Activated CD4-positive, alpha-beta T cell treated with anti-CD3 and anti-CD28 coated beads, Interleukin-2, amount 50 U/mL, for 24 hours (primary cell): ENCODE measurements at regions not wholly inside any gene's neighbourhood (a gene's known extent, or its start where the extent isn't known, plus 50 kb on each side); places are given as distances from the start of the nearest gene placed in this dataset.

Experiments used
- DNase-seq, 2 donors: peaks; one replicate each; pipeline ENCODE4 v3.0.0-alpha.2; 2020; ENCODE audit warnings: low read depth in 1 of 2, low spot score in 1 of 2

GRCh38 chr1:4512636-4513035, 141.8 kb upstream of the AJAP1 start:
- no peak for DNase-seq

- DNase-seq, result no peak
Measured at GRCh38 chr1:4513685-4514084, 140.7 kb upstream of the AJAP1 start.

- DNase-seq, result no peak
Measured at GRCh38 chr1:4515727-4516289, 138.6 kb upstream of the AJAP1 start.

GRCh38 chr1:4516596-4516995, 137.8 kb upstream of the AJAP1 start:
- DNase-seq, result no peak

GRCh38 chr1:4517186-4517954, 137.0 kb upstream of the AJAP1 start:
- no peak for DNase-seq

- no peak for DNase-seq
Measured at GRCh38 chr1:4518621-4519020, 135.8 kb upstream of the AJAP1 start.

- no peak for DNase-seq
Measured at GRCh38 chr1:4519954-4520353, 134.5 kb upstream of the AJAP1 start.

- no peak for DNase-seq
Measured at GRCh38 chr1:4523551-4523950, 130.9 kb upstream of the AJAP1 start.

- DNase-seq, result no peak
Measured at GRCh38 chr1:4526747-4527146, 127.7 kb upstream of the AJAP1 start.

GRCh38 chr1:4527819-4528218, 126.6 kb upstream of the AJAP1 start:
- no peak for DNase-seq

GRCh38 chr1:4528590-4528989, 125.8 kb upstream of the AJAP1 start:
- DNase-seq, result no peak

GRCh38 chr1:4529446-4530165, 124.8 kb upstream of the AJAP1 start:
- no peak for DNase-seq

GRCh38 chr1:4530166-4530785, 124.1 kb upstream of the AJAP1 start:
- no peak for DNase-seq

GRCh38 chr1:4531842-4532241, 122.6 kb upstream of the AJAP1 start:
- DNase-seq, result no peak

GRCh38 chr1:4532656-4533055, 121.8 kb upstream of the AJAP1 start:
- DNase-seq, result no peak

- DNase-seq, result no peak
Measured at GRCh38 chr1:4546911-4547310, 107.5 kb upstream of the AJAP1 start.

- DNase-seq, result no peak
Measured at GRCh38 chr1:4549930-4550329, 104.5 kb upstream of the AJAP1 start.

- no peak for DNase-seq
Measured at GRCh38 chr1:4550941-4551340, 103.5 kb upstream of the AJAP1 start.

GRCh38 chr1:4551706-4552105, 102.7 kb upstream of the AJAP1 start:
- DNase-seq, result no peak

- DNase-seq, result no peak
Measured at GRCh38 chr1:4553761-4554160, 100.6 kb upstream of the AJAP1 start.

- no peak for DNase-seq
Measured at GRCh38 chr1:4554271-4554865, 100.0 kb upstream of the AJAP1 start.

- no peak for DNase-seq
Measured at GRCh38 chr1:4557949-4558348, 96.5 kb upstream of the AJAP1 start.
